ENCODE measurements at regions not wholly inside any gene's neighbourhood (a gene's known extent, or its start where the extent isn't known, plus 50 kb on each side); places are given as distances from the start of the nearest gene placed in this dataset.

DNA sequence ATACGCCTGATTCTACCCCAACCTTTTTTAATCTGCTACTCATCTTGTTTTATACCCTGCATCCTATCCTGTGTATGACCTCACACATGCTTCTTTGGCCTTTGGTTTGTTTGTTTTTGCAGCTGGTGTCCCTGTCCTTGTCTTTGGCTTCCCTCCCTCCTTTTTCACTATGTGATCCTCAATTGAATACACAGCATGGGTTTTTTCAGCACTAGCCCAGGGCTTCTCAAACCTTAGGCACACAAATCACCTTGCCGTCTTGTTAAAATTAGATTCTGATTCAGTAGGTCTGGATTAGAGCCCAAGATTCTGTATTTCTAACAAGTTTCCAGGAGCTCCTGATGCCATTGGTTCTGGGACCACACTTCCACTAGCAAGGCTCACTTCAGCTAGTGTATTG, 321.5 kb upstream of the MAN1A1 start:
- TF ChIP-seq, protein P1, sequence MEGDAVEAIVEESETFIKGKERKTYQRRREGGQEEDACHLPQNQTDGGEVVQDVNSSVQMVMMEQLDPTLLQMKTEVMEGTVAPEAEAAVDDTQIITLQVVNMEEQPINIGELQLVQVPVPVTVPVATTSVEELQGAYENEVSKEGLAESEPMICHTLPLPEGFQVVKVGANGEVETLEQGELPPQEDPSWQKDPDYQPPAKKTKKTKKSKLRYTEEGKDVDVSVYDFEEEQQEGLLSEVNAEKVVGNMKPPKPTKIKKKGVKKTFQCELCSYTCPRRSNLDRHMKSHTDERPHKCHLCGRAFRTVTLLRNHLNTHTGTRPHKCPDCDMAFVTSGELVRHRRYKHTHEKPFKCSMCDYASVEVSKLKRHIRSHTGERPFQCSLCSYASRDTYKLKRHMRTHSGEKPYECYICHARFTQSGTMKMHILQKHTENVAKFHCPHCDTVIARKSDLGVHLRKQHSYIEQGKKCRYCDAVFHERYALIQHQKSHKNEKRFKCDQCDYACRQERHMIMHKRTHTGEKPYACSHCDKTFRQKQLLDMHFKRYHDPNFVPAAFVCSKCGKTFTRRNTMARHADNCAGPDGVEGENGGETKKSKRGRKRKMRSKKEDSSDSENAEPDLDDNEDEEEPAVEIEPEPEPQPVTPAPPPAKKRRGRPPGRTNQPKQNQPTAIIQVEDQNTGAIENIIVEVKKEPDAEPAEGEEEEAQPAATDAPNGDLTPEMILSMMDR (conservative IDR thresholded peaks at IDR 0.05 in 1 of 2, IDR thresholded peaks at IDR 0.05 in 1 of 2; ENCODE audit: low read depth in 1 of 2, low read length in 2 of 2) = no peak
- TF ChIP-seq EZH2 (IDR thresholded peaks at IDR 0.05; ENCODE audit: low read length, missing control alignments) = no peak
